ENCODE measurements at regions not wholly inside any gene's neighbourhood (a gene's known extent, or its start where the extent isn't known, plus 50 kb on each side); places are given as distances from the start of the nearest gene placed in this dataset.

GRCh38 chr2:146624430-146625160, 1220.2 kb upstream of the ACVR2A start:
- Mint-ChIP-seq H3K27me3 (no peaks in the 10 kb centered on the region), H3K9me3 (peaks cover 3% of the 10 kb centered on the region), H3K4me1 (no peaks in the 10 kb centered on the region), H3K4me3 (no peak overlapping the region), H3K36me3 (ENCODE audit: low read depth) (no peaks in the 10 kb centered on the region), H3K27ac (no peak overlapping the region)
- DNase-seq, result no peak
- intact Hi-C loops (cut with micrococcal nuclease), result no loop called here

GRCh38 chr2:146623771-146624170, 1221.1 kb upstream of the ACVR2A start:
- no peaks in the 10 kb centered on the region for H3K27me3 Mint-ChIP-seq

GRCh38 chr2:146621656-146622055, 1223.2 kb upstream of the ACVR2A start:
- Mint-ChIP-seq H3K27me3 (no peaks in the 10 kb centered on the region), H3K27ac (no peak overlapping the region), H3K4me1 (no peaks in the 10 kb centered on the region), H3K9me3 (peaks cover 3% of the 10 kb centered on the region), H3K4me3 (no peak overlapping the region), H3K36me3 (ENCODE audit: low read depth) (no peaks in the 10 kb centered on the region)
- DNase-seq, result no peak
- intact Hi-C loops (cut with micrococcal nuclease), result no loop called here

More at GRCh38 chr2:146623771-146624170, 1221.1 kb upstream of the ACVR2A start:
- intact Hi-C loops (cut with micrococcal nuclease), result no loop called here
- H3K4me1 Mint-ChIP-seq, result no peaks in the 10 kb centered on the region
- peaks cover 3% of the 10 kb centered on the region for H3K9me3 Mint-ChIP-seq
- H3K4me3 Mint-ChIP-seq, result no peak overlapping the region
- no peak for DNase-seq
- H3K27ac Mint-ChIP-seq, result no peak overlapping the region
- no peaks in the 10 kb centered on the region for H3K36me3 Mint-ChIP-seq (ENCODE audit: low read depth)

- peaks cover 3% of the 10 kb centered on the region for H3K9me3 Mint-ChIP-seq
- no peak for DNase-seq
- no peaks in the 10 kb centered on the region for H3K27me3 Mint-ChIP-seq
- no peaks in the 10 kb centered on the region for H3K4me1 Mint-ChIP-seq
- H3K36me3 Mint-ChIP-seq (ENCODE audit: low read depth), result no peaks in the 10 kb centered on the region
- no peak overlapping the region for H3K27ac Mint-ChIP-seq
- intact Hi-C loops (cut with micrococcal nuclease), result no loop called here
- H3K4me3 Mint-ChIP-seq, result no peak overlapping the region
Measured at GRCh38 chr2:146615778-146616177, 1229.1 kb upstream of the ACVR2A start.

- no peak overlapping the region for H3K4me3 Mint-ChIP-seq
- no peaks in the 10 kb centered on the region for H3K36me3 Mint-ChIP-seq (ENCODE audit: low read depth)
- intact Hi-C loops (cut with micrococcal nuclease), result no loop called here
- no peak for DNase-seq
- H3K4me1 Mint-ChIP-seq, result no peaks in the 10 kb centered on the region
- no peak overlapping the region for H3K27ac Mint-ChIP-seq
- H3K9me3 Mint-ChIP-seq, result no peaks in the 10 kb centered on the region
- no peaks in the 10 kb centered on the region for H3K27me3 Mint-ChIP-seq
Measured at GRCh38 chr2:146608490-146608889, 1236.3 kb upstream of the ACVR2A start.

- no peak overlapping the region for H3K4me3 Mint-ChIP-seq
- H3K27ac Mint-ChIP-seq, result no peak overlapping the region
- intact Hi-C loops (cut with micrococcal nuclease), result no loop called here
- DNase-seq, result no peak
- H3K27me3 Mint-ChIP-seq, result no peaks in the 10 kb centered on the region
- no peaks in the 10 kb centered on the region for H3K4me1 Mint-ChIP-seq
- no peaks in the 10 kb centered on the region for H3K9me3 Mint-ChIP-seq
- no peaks in the 10 kb centered on the region for H3K36me3 Mint-ChIP-seq (ENCODE audit: low read depth)
Measured at GRCh38 chr2:146604521-146604920, 1240.3 kb upstream of the ACVR2A start.

GRCh38 chr2:146602856-146603255, 1242.0 kb upstream of the ACVR2A start:
- no peaks in the 10 kb centered on the region for H3K4me1 Mint-ChIP-seq
- no peaks in the 10 kb centered on the region for H3K27me3 Mint-ChIP-seq
- DNase-seq, result no peak
- H3K9me3 Mint-ChIP-seq, result no peaks in the 10 kb centered on the region
- intact Hi-C loops (cut with micrococcal nuclease), result no loop called here
- no peaks in the 10 kb centered on the region for H3K36me3 Mint-ChIP-seq (ENCODE audit: low read depth)
- no peak overlapping the region for H3K27ac Mint-ChIP-seq
- no peak overlapping the region for H3K4me3 Mint-ChIP-seq

- Mint-ChIP-seq H3K27me3 (no peaks in the 10 kb centered on the region), H3K4me1 (no peaks in the 10 kb centered on the region), H3K9me3 (no peaks in the 10 kb centered on the region), H3K27ac (no peak overlapping the region), H3K36me3 (ENCODE audit: low read depth) (no peaks in the 10 kb centered on the region), H3K4me3 (no peak overlapping the region)
- intact Hi-C loops (cut with micrococcal nuclease), result no loop called here
- DNase-seq, result no peak
Measured at GRCh38 chr2:146602383-146602782, 1242.4 kb upstream of the ACVR2A start.

GRCh38 chr2:146598791-146599190, 1246.0 kb upstream of the ACVR2A start:
- no peak for DNase-seq
- no peaks in the 10 kb centered on the region for H3K9me3 Mint-ChIP-seq
- H3K4me1 Mint-ChIP-seq, result no peaks in the 10 kb centered on the region
- no peaks in the 10 kb centered on the region for H3K36me3 Mint-ChIP-seq (ENCODE audit: low read depth)
- H3K4me3 Mint-ChIP-seq, result no peak overlapping the region
- H3K27me3 Mint-ChIP-seq, result no peaks in the 10 kb centered on the region
- intact Hi-C loops (cut with micrococcal nuclease), result no loop called here
- no peak overlapping the region for H3K27ac Mint-ChIP-seq

- Mint-ChIP-seq H3K36me3 (ENCODE audit: low read depth) (no peaks in the 10 kb centered on the region), H3K9me3 (no peaks in the 10 kb centered on the region), H3K4me1 (no peaks in the 10 kb centered on the region), H3K4me3 (no peak overlapping the region), H3K27ac (no peak overlapping the region), H3K27me3 (no peaks in the 10 kb centered on the region)
- intact Hi-C loops (cut with micrococcal nuclease), result no loop called here
- DNase-seq, result no peak
Measured at GRCh38 chr2:146597291-146597690, 1247.5 kb upstream of the ACVR2A start.

GRCh38 chr2:146591908-146592307, 1252.9 kb upstream of the ACVR2A start:
- Mint-ChIP-seq H3K27me3 (no peaks in the 10 kb centered on the region), H3K4me1 (no peaks in the 10 kb centered on the region), H3K4me3 (no peak overlapping the region), H3K27ac (no peak overlapping the region), H3K9me3 (no peaks in the 10 kb centered on the region), H3K36me3 (ENCODE audit: low read depth) (no peaks in the 10 kb centered on the region)
- no peak for DNase-seq
- intact Hi-C loops (cut with micrococcal nuclease), result no loop called here

- Mint-ChIP-seq H3K36me3 (ENCODE audit: low read depth) (no peaks in the 10 kb centered on the region), H3K27ac (no peak overlapping the region), H3K4me3 (no peak overlapping the region), H3K9me3 (no peaks in the 10 kb centered on the region), H3K4me1 (no peaks in the 10 kb centered on the region), H3K27me3 (no peaks in the 10 kb centered on the region)
- intact Hi-C loops (cut with micrococcal nuclease), result no loop called here
- no peak for DNase-seq
Measured at GRCh38 chr2:146587291-146587713, 1257.5 kb upstream of the ACVR2A start.

- intact Hi-C loops (cut with micrococcal nuclease), result no loop called here
Measured at GRCh38 chr2:146584316-146584715, 1260.5 kb upstream of the ACVR2A start.

GRCh38 chr2:146579147-146579930, 1265.5 kb upstream of the ACVR2A start:
- intact Hi-C loops (cut with micrococcal nuclease), result no loop called here
- Mint-ChIP-seq H3K4me1 (no peaks in the 10 kb centered on the region), H3K9me3 (no peaks in the 10 kb centered on the region), H3K36me3 (ENCODE audit: low read depth) (no peaks in the 10 kb centered on the region), H3K4me3 (no peak overlapping the region), H3K27ac (no peak overlapping the region), H3K27me3 (no peaks in the 10 kb centered on the region)
- DNase-seq, result no peak

More at GRCh38 chr2:146584316-146584715, 1260.5 kb upstream of the ACVR2A start:
- DNase-seq, result no peak
- H3K9me3 Mint-ChIP-seq, result no peaks in the 10 kb centered on the region
- H3K36me3 Mint-ChIP-seq (ENCODE audit: low read depth), result no peaks in the 10 kb centered on the region
- no peaks in the 10 kb centered on the region for H3K27me3 Mint-ChIP-seq
- H3K4me3 Mint-ChIP-seq, result no peak overlapping the region
- no peaks in the 10 kb centered on the region for H3K4me1 Mint-ChIP-seq
- H3K27ac Mint-ChIP-seq, result no peak overlapping the region
